ENCODE measurements at regions not wholly inside any gene's neighbourhood (a gene's known extent, or its start where the extent isn't known, plus 50 kb on each side); places are given as distances from the start of the nearest gene placed in this dataset.

DNA sequence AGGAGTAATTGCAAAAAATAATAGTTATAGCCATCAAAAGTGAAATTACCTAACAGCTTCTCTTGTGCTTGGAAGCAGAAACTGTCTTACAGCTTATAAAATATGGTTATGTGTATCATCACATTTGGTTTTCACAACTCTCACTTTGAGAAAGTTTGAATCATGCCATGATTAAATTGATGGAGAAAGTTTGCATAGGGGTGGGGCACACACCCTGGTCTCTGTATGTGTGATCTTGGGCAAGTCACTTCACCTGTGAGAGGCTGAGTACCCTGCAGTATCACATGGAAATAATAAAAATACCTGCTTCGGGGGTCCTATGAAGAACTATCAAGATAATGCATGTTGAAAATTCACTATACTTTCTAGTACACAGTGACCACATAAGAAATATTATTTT, 471.4 kb downstream of the RAP2B start:
- H3K4me1 ChIP-seq (ENCODE audit: control insufficient read depth, extremely low read depth, insufficient read depth, low read length) = no peaks in the 10 kb centered on the region
- TF ChIP-seq CTCF (optimal IDR thresholded peaks at IDR 0.05 in 1 of 3, IDR thresholded peaks at IDR 0.05 in 1 of 3, conservative IDR thresholded peaks at IDR 0.05 in 1 of 3; ENCODE audit: extremely low read depth in 1 of 3, insufficient read depth in 2 of 3, low read length in 3 of 3) (no peak), EZH2 (IDR thresholded peaks at IDR 0.05; ENCODE audit: low read length) (no peak)
- no peaks in the 10 kb centered on the region for H3K27me3 ChIP-seq (ENCODE audit: control insufficient read depth, extremely low read depth, insufficient read depth, low read length)
- dilution Hi-C loops (cut with MboI; ENCODE audit: extremely low pct_ligation_motif_present, low sequenced_read_pairs) = no loop called here
- H3K4me2 ChIP-seq (ENCODE audit: control insufficient read depth, extremely low read depth, insufficient read depth, low read depth, low read length) = no peak overlapping the region
- no peak overlapping the region for H3K4me3 ChIP-seq (ENCODE audit: control insufficient read depth in 2 of 3, extremely low read depth in 1 of 3, insufficient read depth in 2 of 3, low read depth in 1 of 3, low read length in 3 of 3)
- FAIRE-seq (no peak), DNase-seq (ENCODE audit: low read depth, low spot score) (no peak)
- no peaks in the 10 kb centered on the region for H4K20me1 ChIP-seq (ENCODE audit: control insufficient read depth, extremely low read depth, insufficient read depth, low read length)
- H3K9ac ChIP-seq (ENCODE audit: control insufficient read depth, extremely low read depth, insufficient read depth, low read length) = no peak overlapping the region
- H3K36me3 ChIP-seq (ENCODE audit: control insufficient read depth in 2 of 2, extremely low read depth in 1 of 2, insufficient read depth in 2 of 2, low read length in 2 of 2) = no peaks in the 10 kb centered on the region
- H3K79me2 ChIP-seq (ENCODE audit: control insufficient read depth, insufficient read depth, low read length) = no peaks in the 10 kb centered on the region
- no peak overlapping the region for H3K27ac ChIP-seq (ENCODE audit: control insufficient read depth, insufficient read depth, low read length)
- H2AFZ ChIP-seq (ENCODE audit: control insufficient read depth, low read length) = no peak overlapping the region
- H3K9me3 ChIP-seq (ENCODE audit: control insufficient read depth, low read depth, low read length) = no peaks in the 10 kb centered on the region
- H3K9me1 ChIP-seq (ENCODE audit: control insufficient read depth, extremely low read depth, insufficient read depth, low read length) = no peaks in the 10 kb centered on the region

DNA sequence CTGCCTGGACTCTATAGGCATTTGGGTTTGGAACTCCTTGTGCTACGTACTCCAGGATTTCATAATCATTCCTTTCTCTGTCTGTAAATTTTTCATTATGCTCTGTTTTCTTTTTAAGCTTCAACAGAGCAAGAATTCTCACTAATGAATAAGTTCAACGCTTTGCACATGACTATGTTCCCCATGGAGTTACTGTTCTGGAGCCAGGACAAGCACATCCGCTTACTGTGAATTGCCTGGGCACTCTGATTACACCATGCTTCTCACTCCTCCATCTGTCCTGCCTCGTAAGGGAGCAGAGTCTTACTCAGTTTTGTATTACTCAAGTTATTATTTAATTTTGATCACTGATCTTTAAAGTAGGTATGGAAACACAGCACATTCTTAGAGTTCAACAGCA, 472.7 kb downstream of the RAP2B start:
- Histone ChIP-seq H4K20me1 (ENCODE audit: control insufficient read depth, extremely low read depth, insufficient read depth, low read length) (no peaks in the 10 kb centered on the region), H3K4me3 (ENCODE audit: control insufficient read depth in 2 of 3, extremely low read depth in 1 of 3, insufficient read depth in 2 of 3, low read depth in 1 of 3, low read length in 3 of 3) (no peak overlapping the region), H3K9me1 (ENCODE audit: control insufficient read depth, extremely low read depth, insufficient read depth, low read length) (no peaks in the 10 kb centered on the region), H3K27me3 (ENCODE audit: control insufficient read depth, extremely low read depth, insufficient read depth, low read length) (no peaks in the 10 kb centered on the region), H3K9me3 (ENCODE audit: control insufficient read depth, low read depth, low read length) (no peaks in the 10 kb centered on the region), H3K4me1 (ENCODE audit: control insufficient read depth, extremely low read depth, insufficient read depth, low read length) (no peaks in the 10 kb centered on the region), H2AFZ (ENCODE audit: control insufficient read depth, low read length) (no peak overlapping the region), H3K27ac (ENCODE audit: control insufficient read depth, insufficient read depth, low read length) (no peak overlapping the region), H3K4me2 (ENCODE audit: control insufficient read depth, extremely low read depth, insufficient read depth, low read depth, low read length) (no peak overlapping the region), H3K36me3 (ENCODE audit: control insufficient read depth in 2 of 2, extremely low read depth in 1 of 2, insufficient read depth in 2 of 2, low read length in 2 of 2) (no peaks in the 10 kb centered on the region), H3K79me2 (ENCODE audit: control insufficient read depth, insufficient read depth, low read length) (no peaks in the 10 kb centered on the region), H3K9ac (ENCODE audit: control insufficient read depth, extremely low read depth, insufficient read depth, low read length) (no peak overlapping the region)
- FAIRE-seq (no peak), DNase-seq (ENCODE audit: low read depth, low spot score) (no peak)
- no peak for TF ChIP-seq CTCF (optimal IDR thresholded peaks at IDR 0.05 in 1 of 3, IDR thresholded peaks at IDR 0.05 in 1 of 3, conservative IDR thresholded peaks at IDR 0.05 in 1 of 3; ENCODE audit: extremely low read depth in 1 of 3, insufficient read depth in 2 of 3, low read length in 3 of 3)
- dilution Hi-C loops (cut with MboI; ENCODE audit: extremely low pct_ligation_motif_present, low sequenced_read_pairs) = no loop called here
